OCI-LY3 (cell line): ENCODE measurements at regions not wholly inside any gene's neighbourhood (a gene's known extent, or its start where the extent isn't known, plus 50 kb on each side); places are given as distances from the start of the nearest gene placed in this dataset.

ENCODE experiments used
- EZH2phosphoT487 ChIP-seq: fragments of 200-600 bp; shearing (Covaris generic); IDR thresholded peaks from 2 replicates; pipeline ENCODE4 v1.6.1; 2018; ENCODE audit warnings: antibody characterized with exemption, mixed run types, low read depth
- TF ChIP-seq, protein P1 (sequence below): fragments of 200-600, 300-600 bp; sonication (generic); IDR thresholded peaks from 2 replicates; pipeline ENCODE4 v1.5.1; 2014; ENCODE audit warnings: antibody characterized with exemption, low read length, low read depth

DNA sequence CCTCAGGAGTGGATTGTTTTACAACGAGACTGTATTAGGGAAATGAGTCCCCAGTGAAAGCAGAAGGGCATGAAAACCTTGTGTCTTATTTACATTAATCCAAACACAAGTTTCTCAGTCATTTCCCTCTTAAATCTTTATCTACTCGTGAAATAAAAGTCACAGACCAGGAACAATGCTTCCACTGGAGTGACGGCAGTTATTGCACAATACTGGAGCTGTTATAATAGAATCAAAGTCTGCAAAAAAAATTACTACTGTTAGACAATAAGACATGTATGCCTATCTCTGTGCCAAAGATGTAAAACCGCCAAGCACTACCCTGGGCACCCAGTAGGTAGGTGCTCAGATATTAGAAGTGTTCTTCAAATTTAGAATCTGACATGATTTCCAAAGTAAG, 375.5 kb downstream of the ZNF521 start:
- TF ChIP-seq, protein P1, sequence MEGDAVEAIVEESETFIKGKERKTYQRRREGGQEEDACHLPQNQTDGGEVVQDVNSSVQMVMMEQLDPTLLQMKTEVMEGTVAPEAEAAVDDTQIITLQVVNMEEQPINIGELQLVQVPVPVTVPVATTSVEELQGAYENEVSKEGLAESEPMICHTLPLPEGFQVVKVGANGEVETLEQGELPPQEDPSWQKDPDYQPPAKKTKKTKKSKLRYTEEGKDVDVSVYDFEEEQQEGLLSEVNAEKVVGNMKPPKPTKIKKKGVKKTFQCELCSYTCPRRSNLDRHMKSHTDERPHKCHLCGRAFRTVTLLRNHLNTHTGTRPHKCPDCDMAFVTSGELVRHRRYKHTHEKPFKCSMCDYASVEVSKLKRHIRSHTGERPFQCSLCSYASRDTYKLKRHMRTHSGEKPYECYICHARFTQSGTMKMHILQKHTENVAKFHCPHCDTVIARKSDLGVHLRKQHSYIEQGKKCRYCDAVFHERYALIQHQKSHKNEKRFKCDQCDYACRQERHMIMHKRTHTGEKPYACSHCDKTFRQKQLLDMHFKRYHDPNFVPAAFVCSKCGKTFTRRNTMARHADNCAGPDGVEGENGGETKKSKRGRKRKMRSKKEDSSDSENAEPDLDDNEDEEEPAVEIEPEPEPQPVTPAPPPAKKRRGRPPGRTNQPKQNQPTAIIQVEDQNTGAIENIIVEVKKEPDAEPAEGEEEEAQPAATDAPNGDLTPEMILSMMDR, result no peak
- no peak for TF ChIP-seq EZH2phosphoT487
